ENCODE measurements at regions not wholly inside any gene's neighbourhood (a gene's known extent, or its start where the extent isn't known, plus 50 kb on each side); places are given as distances from the start of the nearest gene placed in this dataset.

DNA sequence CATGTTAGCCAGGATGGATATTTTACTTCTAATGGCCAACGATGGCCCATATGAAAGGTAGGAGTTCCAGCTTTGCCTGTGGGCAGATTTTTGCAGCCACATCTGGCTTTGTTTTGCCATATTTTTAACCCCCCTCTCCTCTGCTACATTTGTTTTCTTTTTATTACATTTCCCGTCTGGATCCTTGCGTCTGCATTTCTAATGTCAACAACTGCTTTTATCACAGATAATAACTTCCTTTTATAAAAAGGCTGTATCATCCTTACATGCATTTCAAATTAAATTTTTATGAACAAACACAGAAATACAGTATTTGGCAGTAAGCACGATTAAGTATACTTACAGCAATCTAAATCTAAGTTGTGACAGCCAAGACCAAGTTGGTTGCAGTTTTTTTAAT lies 156.0 kb downstream of the BAMBI start:
- TF ChIP-seq, protein P1, sequence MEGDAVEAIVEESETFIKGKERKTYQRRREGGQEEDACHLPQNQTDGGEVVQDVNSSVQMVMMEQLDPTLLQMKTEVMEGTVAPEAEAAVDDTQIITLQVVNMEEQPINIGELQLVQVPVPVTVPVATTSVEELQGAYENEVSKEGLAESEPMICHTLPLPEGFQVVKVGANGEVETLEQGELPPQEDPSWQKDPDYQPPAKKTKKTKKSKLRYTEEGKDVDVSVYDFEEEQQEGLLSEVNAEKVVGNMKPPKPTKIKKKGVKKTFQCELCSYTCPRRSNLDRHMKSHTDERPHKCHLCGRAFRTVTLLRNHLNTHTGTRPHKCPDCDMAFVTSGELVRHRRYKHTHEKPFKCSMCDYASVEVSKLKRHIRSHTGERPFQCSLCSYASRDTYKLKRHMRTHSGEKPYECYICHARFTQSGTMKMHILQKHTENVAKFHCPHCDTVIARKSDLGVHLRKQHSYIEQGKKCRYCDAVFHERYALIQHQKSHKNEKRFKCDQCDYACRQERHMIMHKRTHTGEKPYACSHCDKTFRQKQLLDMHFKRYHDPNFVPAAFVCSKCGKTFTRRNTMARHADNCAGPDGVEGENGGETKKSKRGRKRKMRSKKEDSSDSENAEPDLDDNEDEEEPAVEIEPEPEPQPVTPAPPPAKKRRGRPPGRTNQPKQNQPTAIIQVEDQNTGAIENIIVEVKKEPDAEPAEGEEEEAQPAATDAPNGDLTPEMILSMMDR (IDR thresholded peaks at IDR 0.05) = no peak
- TF ChIP-seq EP300 (IDR thresholded peaks at IDR 0.05) = no peak
- TF ChIP-seq POLR2A (IDR thresholded peaks at IDR 0.05) = no peak

Data from tibial nerve (tissue), 4 donors.